Neuronal stem cell (in vitro differentiated cells): ENCODE measurements at regions not wholly inside any gene's neighbourhood (a gene's known extent, or its start where the extent isn't known, plus 50 kb on each side); places are given as distances from the start of the nearest gene placed in this dataset.

Experiments
- DNase-seq: peaks from one replicate; pipeline ENCODE4 v3.0.0-alpha.2; 2013; ENCODE audit warnings: low spot score
- H2AFZ ChIP-seq: one replicate; pipeline ENCODE4 v1.6.1; 2013; ENCODE audit warnings: mild to moderate bottlenecking, low read length, inconsistent platforms
- H2AK5ac ChIP-seq: 2 replicates; pipeline ENCODE4 v1.6.1; 2013; ENCODE audit warnings: low read depth, mild to moderate bottlenecking, inconsistent platforms, low read length, moderate library complexity, mixed read lengths
- H2BK120ac ChIP-seq: 2 replicates; pipeline ENCODE4 v1.6.1; 2013; ENCODE audit warnings: low read depth, mild to moderate bottlenecking, inconsistent platforms, low read length, moderate library complexity, mixed read lengths
- H2BK12ac ChIP-seq: one replicate; pipeline ENCODE4 v1.6.1; 2013; ENCODE audit warnings: low read length, inconsistent platforms
- H2BK15ac ChIP-seq: 2 replicates; pipeline ENCODE4 v1.6.1; 2013; ENCODE audit warnings: mild to moderate bottlenecking, low read length, inconsistent platforms, mixed read lengths
- H2BK5ac ChIP-seq: one replicate; pipeline ENCODE4 v1.6.1; 2013; ENCODE audit warnings: inconsistent platforms, mild to moderate bottlenecking, low read length, moderate library complexity
- H3K14ac ChIP-seq: one replicate; pipeline ENCODE4 v1.6.1; 2013; ENCODE audit warnings: low read length, inconsistent platforms
- H3K18ac ChIP-seq: 2 replicates; pipeline ENCODE4 v1.6.1; 2013; ENCODE audit warnings: low read length, inconsistent platforms
- H3K23ac ChIP-seq: 2 replicates; pipeline ENCODE4 v1.6.1; 2013; ENCODE audit warnings: low read depth, mild to moderate bottlenecking, mixed read lengths, low read length, inconsistent platforms; ENCODE audit not compliant: poor library complexity
- H3K27ac ChIP-seq: replicated peaks from 3 replicates; pipeline ENCODE4 v1.5.1; 2013; ENCODE audit warnings: low read length, inconsistent platforms
- H3K27me3 ChIP-seq, 3 experiments: 2 replicates each; pipeline ENCODE4 v1.6.1; 2013; ENCODE audit warnings: low read length in 3 of 3, mild to moderate bottlenecking in 2 of 3, inconsistent platforms in 1 of 3, low read depth in 1 of 3, mixed read lengths in 1 of 3, moderate library complexity in 1 of 3; ENCODE audit not compliant: control insufficient read depth in 3 of 3, insufficient read depth in 3 of 3
- H3K36me3 ChIP-seq, 2 donors: replicated peaks in 1 of 2; 2 replicates each; pipeline ENCODE4 v1.6.1; 2013; ENCODE audit warnings: low read length in 2 of 2; ENCODE audit not compliant: control insufficient read depth in 2 of 2, insufficient read depth in 2 of 2
- H3K4ac ChIP-seq: 2 replicates; pipeline ENCODE4 v1.6.1; 2013; ENCODE audit warnings: inconsistent platforms, mild to moderate bottlenecking, low read length, moderate library complexity
- H3K4me1 ChIP-seq, 2 donors: 1 replicate in 1 of 2; 2 replicates in 1 of 2; pipeline ENCODE4 v1.6.1; 2013; ENCODE audit warnings: low read length in 2 of 2, low read depth in 1 of 2; ENCODE audit not compliant: control insufficient read depth in 2 of 2, insufficient read depth in 1 of 2
- H3K4me2 ChIP-seq: one replicate; pipeline ENCODE4 v1.6.1; 2013; ENCODE audit warnings: mild to moderate bottlenecking, low read length, inconsistent platforms; ENCODE audit not compliant: insufficient read depth, poor library complexity, severe bottlenecking
- H3K4me3 ChIP-seq, 2 donors: 2 replicates each; pipeline ENCODE4 v1.5.1; 2013; ENCODE audit warnings: low read length in 2 of 2, mild to moderate bottlenecking in 2 of 2, inconsistent platforms in 1 of 2, moderate library complexity in 1 of 2
- H3K79me1 ChIP-seq: one replicate; pipeline ENCODE4 v1.6.1; 2013; ENCODE audit warnings: low read depth, mild to moderate bottlenecking, inconsistent platforms, low read length, moderate library complexity
- H3K9ac ChIP-seq: one replicate; pipeline ENCODE4 v1.6.1; 2013; ENCODE audit warnings: mild to moderate bottlenecking, low read depth, low read length, inconsistent platforms; ENCODE audit not compliant: poor library complexity
- H3K9me3 ChIP-seq, 2 donors: replicated peaks in 1 of 2; 2 replicates each; pipeline versions ENCODE3 to v1.6.1; 2013; ENCODE audit warnings: low read length in 2 of 2, mild to moderate bottlenecking in 2 of 2, inconsistent platforms in 1 of 2, low read depth in 1 of 2, mixed read lengths in 1 of 2, moderate library complexity in 1 of 2; ENCODE audit not compliant: control insufficient read depth in 2 of 2, insufficient read depth in 1 of 2
- H4K8ac ChIP-seq: one replicate; pipeline ENCODE4 v1.6.1; 2013; ENCODE audit warnings: low read depth, mild to moderate bottlenecking, inconsistent platforms, low read length, moderate library complexity
- H4K91ac ChIP-seq: one replicate; pipeline ENCODE4 v1.6.1; 2013; ENCODE audit warnings: low read length, low read depth, mild to moderate bottlenecking, inconsistent platforms; ENCODE audit not compliant: poor library complexity
- WGBS, 2 donors: extraction: QIAGEN DNeasy Blood & Tissue Kit; methylation state at CpG; one replicate each; pipeline ENCODE4 v1.1.7; 2013; ENCODE audit warnings: missing lambda C conversion rate in 2 of 2, mixed read lengths in 1 of 2; ENCODE audit not compliant: insufficient read length in 2 of 2, insufficient replicate concordance in 1 of 2; ENCODE audit errors: extremely low coverage in 2 of 2; 5-methylcytosine and 5-hydroxymethylcytosine counted together

- no CpG with 5 or more reads among the region's 2 CpGs for WGBS, 2 donors
Measured at GRCh38 chr2:236766850-236767249, 197.2 kb downstream of the ACKR3 start.

GRCh38 chr2:236767941-236768340 lies 198.3 kb downstream of the ACKR3 start:
- no peaks in the 10 kb centered on the region for H3K27me3 ChIP-seq
- H2AK5ac ChIP-seq, result no peak overlapping the region
- no peak overlapping the region for H3K4me2 ChIP-seq
- no peak overlapping the region for H4K91ac ChIP-seq
- H2BK120ac ChIP-seq, result no peak overlapping the region
- no peak overlapping the region for H4K8ac ChIP-seq
- no peak overlapping the region for H3K23ac ChIP-seq
- peaks cover under 1 to 17% of the 10 kb centered on the region in 2 donors for H3K9me3 ChIP-seq
- no peak overlapping the region for H3K9ac ChIP-seq
- peaks cover 0 to 5% of the 10 kb centered on the region in 2 donors for H3K4me1 ChIP-seq
- H3K14ac ChIP-seq, result no peak overlapping the region
- no peak for DNase-seq
- no peak overlapping the region for H2BK5ac ChIP-seq
- no peak overlapping the region for H3K27ac ChIP-seq
- no peaks in the 10 kb centered on the region for H3K36me3 ChIP-seq
- H2BK12ac ChIP-seq, result no peak overlapping the region
- no CpG with 5 or more reads among the region's 7 CpGs for WGBS, 2 donors
- H2AFZ ChIP-seq, result no peak overlapping the region
- H3K4me3 ChIP-seq, result no peak overlapping the region
- no peaks in the 10 kb centered on the region for H3K79me1 ChIP-seq
- H3K4ac ChIP-seq, result no peak overlapping the region
- no peak overlapping the region for H3K18ac ChIP-seq
- H2BK15ac ChIP-seq, result no peak overlapping the region

More at GRCh38 chr2:236766850-236767249, 197.2 kb downstream of the ACKR3 start:
- no peaks in the 10 kb centered on the region for H3K79me1 ChIP-seq
- no peak overlapping the region for H3K4me2 ChIP-seq
- H2BK15ac ChIP-seq, result no peak overlapping the region
- no peak overlapping the region for H3K14ac ChIP-seq
- no peak overlapping the region for H3K18ac ChIP-seq
- no peak overlapping the region for H2BK120ac ChIP-seq
- no peaks in the 10 kb centered on the region for H3K27me3 ChIP-seq
- no peak overlapping the region for H2AK5ac ChIP-seq
- H2AFZ ChIP-seq, result no peak overlapping the region
- peaks cover 0 to 5% of the 10 kb centered on the region in 2 donors for H3K4me1 ChIP-seq
- no peak overlapping the region for H4K91ac ChIP-seq
- H3K4ac ChIP-seq, result no peak overlapping the region
- H3K36me3 ChIP-seq, result no peaks in the 10 kb centered on the region
- no peak overlapping the region for H3K4me3 ChIP-seq
- H3K9me3 ChIP-seq, result peaks cover 1 to 17% of the 10 kb centered on the region in 2 donors
- H4K8ac ChIP-seq, result no peak overlapping the region
- H2BK5ac ChIP-seq, result no peak overlapping the region
- no peak overlapping the region for H3K9ac ChIP-seq
- H3K23ac ChIP-seq, result no peak overlapping the region
- DNase-seq, result no peak
- no peak overlapping the region for H3K27ac ChIP-seq
- no peak overlapping the region for H2BK12ac ChIP-seq

GRCh38 chr2:236768393-236769140 lies 198.9 kb downstream of the ACKR3 start:
- H3K18ac ChIP-seq, result peak overlapping the region; percentile 58
- no peak overlapping the region for H3K4me2 ChIP-seq
- no peak overlapping the region for H2AK5ac ChIP-seq
- H3K9ac ChIP-seq, result no peak overlapping the region
- no peak overlapping the region for H3K27ac ChIP-seq
- no peak overlapping the region for H4K8ac ChIP-seq
- H4K91ac ChIP-seq, result no peak overlapping the region
- peaks cover 0 to 17% of the 10 kb centered on the region in 2 donors for H3K9me3 ChIP-seq
- H2BK120ac ChIP-seq, result no peak overlapping the region
- H3K23ac ChIP-seq, result no peak overlapping the region
- H2AFZ ChIP-seq, result no peak overlapping the region
- no peak overlapping the region for H2BK12ac ChIP-seq
- peaks cover 0 to 5% of the 10 kb centered on the region in 2 donors for H3K4me1 ChIP-seq
- no peak overlapping the region for H3K14ac ChIP-seq
- H2BK15ac ChIP-seq, result no peak overlapping the region
- no peaks in the 10 kb centered on the region for H3K79me1 ChIP-seq
- no peaks in the 10 kb centered on the region for H3K36me3 ChIP-seq
- no peak for DNase-seq
- no peak overlapping the region for H3K4me3 ChIP-seq
- no peak overlapping the region for H2BK5ac ChIP-seq
- H3K27me3 ChIP-seq, result no peaks in the 10 kb centered on the region
- no CpG with 5 or more reads among the region's 4 CpGs for WGBS, 2 donors
- no peak overlapping the region for H3K4ac ChIP-seq

GRCh38 chr2:236769981-236770671 lies 200.5 kb downstream of the ACKR3 start:
- Histone ChIP-seq H3K79me1 (no peaks in the 10 kb centered on the region), H3K9me3 (peaks cover 0 to 17% of the 10 kb centered on the region in 2 donors), H3K4me1 (peaks cover 0 to 5% of the 10 kb centered on the region in 2 donors), H3K36me3 (no peaks in the 10 kb centered on the region), H3K23ac (no peak overlapping the region), H3K27ac (no peak overlapping the region), H3K4me3 (no peak overlapping the region), H3K9ac (no peak overlapping the region), H3K18ac (peak overlapping the region; percentile 87), H4K91ac (no peak overlapping the region), H3K14ac (no peak overlapping the region), H3K4me2 (no peak overlapping the region), H3K27me3 (no peaks in the 10 kb centered on the region), H2BK15ac (no peak overlapping the region), H2BK12ac (peak overlapping the region; percentile 43), H2AFZ (peak overlapping the region; percentile 67), H2BK120ac (no peak overlapping the region), H4K8ac (no peak overlapping the region), H3K4ac (no peak overlapping the region), H2AK5ac (peak overlapping the region; percentile 42), H2BK5ac (no peak overlapping the region)
- no peak for DNase-seq
- no CpG with 5 or more reads among the region's 9 CpGs for WGBS, 2 donors
